SK-N-MC (cell line): ENCODE measurements at regions not wholly inside any gene's neighbourhood (a gene's known extent, or its start where the extent isn't known, plus 50 kb on each side); places are given as distances from the start of the nearest gene placed in this dataset.

Experiments used
- EZH2 ChIP-seq: fragments of 200-600 bp; sonication (generic); IDR thresholded peaks from one replicate; pipeline ENCODE4 v1.6.1; 2017; ENCODE audit warnings: antibody characterized with exemption
- FOXP2 ChIP-seq: optimal IDR thresholded peaks from 2 replicates; pipeline ENCODE3; 2011; ENCODE audit warnings: mild to moderate bottlenecking, moderate library complexity; ENCODE audit not compliant: insufficient read depth; ENCODE audit errors: extremely low read length, control extremely low read depth
- POLR2AphosphoS5 ChIP-seq: IDR thresholded peaks from 2 replicates; pipeline ENCODE4 v1.6.1; 2012; ENCODE audit warnings: mild to moderate bottlenecking, low read depth, low read length, borderline replicate concordance

DNA sequence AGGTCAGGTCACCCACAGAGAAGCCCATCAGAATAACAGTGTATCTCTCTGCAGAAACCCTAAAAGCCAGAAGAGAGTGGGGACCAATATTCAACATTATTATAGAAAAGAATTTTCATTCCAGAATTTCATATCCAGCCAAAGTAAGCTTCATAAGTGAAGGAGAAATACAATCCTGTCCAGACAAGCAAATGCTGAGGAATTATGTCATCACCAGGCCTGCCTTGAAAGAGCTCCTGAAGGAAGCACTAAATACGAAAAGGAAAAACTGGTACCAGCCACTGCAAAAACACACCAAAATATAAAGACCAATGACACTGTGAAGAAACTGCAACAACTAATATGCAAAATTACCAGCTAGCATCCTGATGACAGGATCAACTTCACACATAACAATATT, 260.0 kb upstream of the KYNU start:
- TF ChIP-seq POLR2AphosphoS5 (no peak), EZH2 (no peak), FOXP2 (no peak)
